DMS53 treated with DMSO at 0.1 percent for 48 hours (cell line): ENCODE measurements at regions not wholly inside any gene's neighbourhood (a gene's known extent, or its start where the extent isn't known, plus 50 kb on each side); places are given as distances from the start of the nearest gene placed in this dataset.

Source experiments
- DNase-seq: peaks from one replicate; lab custom pipeline; 2025; ENCODE audit not compliant: unreplicated experiment; lab: John Stamatoyannopoulos, UW

- DNase-seq: no peak
Measured at GRCh38 chr15:48038221-48038620, 82.6 kb upstream of the SLC24A5 start.

- DNase-seq: peak; percentile 12
Measured at GRCh38 chr15:48040166-48040817, 80.5 kb upstream of the SLC24A5 start.

- DNase-seq: no peak
Measured at GRCh38 chr15:48041454-48041853, 79.3 kb upstream of the SLC24A5 start.

- DNase-seq: peak; percentile 32
Measured at GRCh38 chr15:48046813-48047438, 73.9 kb upstream of the SLC24A5 start.

- no peak for DNase-seq
Measured at GRCh38 chr15:48049736-48050135, 71.1 kb upstream of the SLC24A5 start.

- no peak for DNase-seq
Measured at GRCh38 chr15:48052946-48053345, 67.8 kb upstream of the SLC24A5 start.

GRCh38 chr15:48058371-48058770 lies 62.4 kb upstream of the SLC24A5 start:
- no peak for DNase-seq

- no peak for DNase-seq
Measured at GRCh38 chr15:48059791-48060190, 61.0 kb upstream of the SLC24A5 start.

GRCh38 chr15:48060396-48060795 lies 60.4 kb upstream of the SLC24A5 start:
- DNase-seq: no peak

GRCh38 chr15:48061605-48062004 lies 59.2 kb upstream of the SLC24A5 start:
- no peak for DNase-seq

- peak; percentile 68 for DNase-seq
Measured at GRCh38 chr15:48062148-48062872, 58.5 kb upstream of the SLC24A5 start.

- no peak for DNase-seq
Measured at GRCh38 chr15:48063411-48063985, 57.3 kb upstream of the SLC24A5 start.

- no peak for DNase-seq
Measured at GRCh38 chr15:48064421-48064820, 56.4 kb upstream of the SLC24A5 start.

GRCh38 chr15:48066456-48066855 lies 54.3 kb upstream of the SLC24A5 start:
- no peak for DNase-seq
